Gastrocnemius medialis (tissue), 4 donors: ENCODE measurements at regions not wholly inside any gene's neighbourhood (a gene's known extent, or its start where the extent isn't known, plus 50 kb on each side); places are given as distances from the start of the nearest gene placed in this dataset.

ENCODE experiments used
- ATAC-seq, 2 donors: fragments of 150-250 bp; one replicate each; pipeline ENCODE4 v1.9.1; 2016
- DNase-seq, 2 donors: peaks; one replicate each; pipeline ENCODE4 v3.0.0-alpha.2; 2019
- H3K27ac ChIP-seq, 4 donors: fragments of 200-600 bp; sonication (generic); 1 replicate in 1 of 4; 2 replicates in 3 of 4; pipeline ENCODE4 v1.5.1; 2016 to 2018; ENCODE audit warnings: mild to moderate bottlenecking in 2 of 4, moderate library complexity in 1 of 4
- H3K27me3 ChIP-seq, 3 donors: fragments of 200-600 bp; sonication (generic) in 2 of 3; 1 replicate in 1 of 3; 2 replicates in 2 of 3; pipeline versions ENCODE4 v1.5.1 to v1.6.0; 2016 to 2019; ENCODE audit warnings: mild to moderate bottlenecking in 1 of 3, moderate library complexity in 1 of 3
- H3K36me3 ChIP-seq, 2 donors: fragments of 200-600 bp; sonication (generic) in 1 of 2; one replicate each; pipeline ENCODE4 v1.5.1; 2017 to 2018
- H3K4me1 ChIP-seq, 2 donors: fragments of 200-600 bp; sonication (generic) in 1 of 2; one replicate each; pipeline ENCODE4 v1.5.1; 2016 to 2017; ENCODE audit warnings: mild to moderate bottlenecking in 2 of 2
- H3K4me3 ChIP-seq, 4 donors: fragments of 200-600 bp; sonication (generic) in 3 of 4; 1 replicate in 1 of 4; 2 replicates in 3 of 4; pipeline ENCODE4 v1.5.1; 2016 to 2019; ENCODE audit warnings: mild to moderate bottlenecking in 2 of 4
- H3K9me3 ChIP-seq, 3 donors: fragments of 200-600 bp; sonication (generic) in 2 of 3; 1 replicate in 1 of 3; 2 replicates in 2 of 3; pipeline ENCODE4 v1.5.1; 2016 to 2019
- POLR2A ChIP-seq, 2 donors: fragments of 450-650 bp; IDR thresholded peaks; one replicate each; pipeline ENCODE4 v1.6.1; 2017; ENCODE audit warnings: antibody characterized with exemption in 2 of 2, mild to moderate bottlenecking in 2 of 2, moderate library complexity in 2 of 2
- in situ Hi-C, 4 donors: fragments of 200-750 bp; cut with MboI; loops; one replicate each; pipeline versions ENCODE4 v1.15.0 to v1.8.0; 2017; ENCODE audit warnings: low sequenced_read_pairs in 4 of 4
- intact Hi-C: fragments of 100-400 bp; cut with DNase I; formaldehyde crosslinking; loops from one replicate; pipeline ENCODE4 v1.15.1; 2023; ENCODE audit warnings: low total_unique reads
- TF ChIP-seq, protein P1 (sequence below), 5 experiments: fragments of 450-650 bp in 3 of 5; fragments of 200-600 bp in 2 of 5; sonication (generic) in 2 of 5; IDR thresholded peaks in 4 of 5; conservative IDR thresholded peaks in 1 of 5; 1 replicate in 4 of 5; 2 replicates in 1 of 5; pipeline ENCODE4 v1.5.1; 2016 to 2019; ENCODE audit warnings: antibody characterized with exemption in 5 of 5, mild to moderate bottlenecking in 3 of 5, moderate library complexity in 3 of 5

GRCh38 chr17:5759501-5759925 lies 175.2 kb upstream of the NLRP1 start:
- no peak overlapping the region for H3K4me3 ChIP-seq
- H3K36me3 ChIP-seq: no peaks in the 10 kb centered on the region
- in situ Hi-C loops: no loop called here
- TF ChIP-seq, protein P1, sequence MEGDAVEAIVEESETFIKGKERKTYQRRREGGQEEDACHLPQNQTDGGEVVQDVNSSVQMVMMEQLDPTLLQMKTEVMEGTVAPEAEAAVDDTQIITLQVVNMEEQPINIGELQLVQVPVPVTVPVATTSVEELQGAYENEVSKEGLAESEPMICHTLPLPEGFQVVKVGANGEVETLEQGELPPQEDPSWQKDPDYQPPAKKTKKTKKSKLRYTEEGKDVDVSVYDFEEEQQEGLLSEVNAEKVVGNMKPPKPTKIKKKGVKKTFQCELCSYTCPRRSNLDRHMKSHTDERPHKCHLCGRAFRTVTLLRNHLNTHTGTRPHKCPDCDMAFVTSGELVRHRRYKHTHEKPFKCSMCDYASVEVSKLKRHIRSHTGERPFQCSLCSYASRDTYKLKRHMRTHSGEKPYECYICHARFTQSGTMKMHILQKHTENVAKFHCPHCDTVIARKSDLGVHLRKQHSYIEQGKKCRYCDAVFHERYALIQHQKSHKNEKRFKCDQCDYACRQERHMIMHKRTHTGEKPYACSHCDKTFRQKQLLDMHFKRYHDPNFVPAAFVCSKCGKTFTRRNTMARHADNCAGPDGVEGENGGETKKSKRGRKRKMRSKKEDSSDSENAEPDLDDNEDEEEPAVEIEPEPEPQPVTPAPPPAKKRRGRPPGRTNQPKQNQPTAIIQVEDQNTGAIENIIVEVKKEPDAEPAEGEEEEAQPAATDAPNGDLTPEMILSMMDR (IDR thresholded peaks at IDR 0.05 in 4 of 5, conservative IDR thresholded peaks at IDR 0.05 in 1 of 5): no peak
- TF ChIP-seq POLR2A (IDR thresholded peaks at IDR 0.05): no peak
- H3K27ac ChIP-seq: no peak overlapping the region
- ATAC-seq (no peak), DNase-seq (no peak)
- H3K4me1 ChIP-seq: no peaks in the 10 kb centered on the region
- H3K27me3 ChIP-seq: peaks cover 0 to 10% (median 9%) of the 10 kb centered on the region in 3 donors
- H3K9me3 ChIP-seq: no peaks in the 10 kb centered on the region
- intact Hi-C loops: no loop called here

DNA sequence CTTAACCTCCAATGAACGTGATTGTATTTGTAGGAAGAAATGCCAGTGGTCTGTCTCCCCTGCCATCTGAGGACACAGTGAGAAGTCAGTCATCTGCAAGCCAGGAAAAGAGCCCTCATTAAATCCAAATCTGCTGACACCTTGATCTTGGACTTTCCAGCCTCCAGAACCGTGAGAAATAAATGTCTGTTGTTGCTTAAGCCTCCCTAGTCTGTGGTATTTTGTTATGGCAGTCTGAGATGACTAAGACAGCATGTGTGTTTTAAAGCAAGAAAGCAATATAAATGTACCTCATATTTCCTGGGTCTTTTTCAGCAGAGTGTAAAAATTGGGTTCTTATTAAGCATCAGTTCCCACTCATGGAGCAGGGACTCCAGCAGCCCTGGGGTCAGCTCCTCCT lies 177.9 kb upstream of the NLRP1 start:
- in situ Hi-C loops: loop anchor here in 1 of 4 donors (10.0 kb wide), 1 partner anchor 63 kb away; no protein-coding TSS in a partner anchor

GRCh38 chr17:5763595-5764306 lies 179.4 kb upstream of the NLRP1 start:
- intact Hi-C loops: no loop called here
- in situ Hi-C loops: loop anchor here in 1 of 4 donors (10.0 kb wide), 1 partner anchor 61 kb away; no protein-coding TSS in a partner anchor
- TF ChIP-seq, protein P1 (IDR thresholded peaks at IDR 0.05 in 4 of 5, conservative IDR thresholded peaks at IDR 0.05 in 1 of 5): no peak
- no peak for TF ChIP-seq POLR2A (IDR thresholded peaks at IDR 0.05)
- no peaks in the 10 kb centered on the region for H3K36me3 ChIP-seq
- no peak overlapping the region for H3K27ac ChIP-seq
- H3K27me3 ChIP-seq: peaks cover 7 to 12% (median 7%) of the 10 kb centered on the region in 3 donors
- no peaks in the 10 kb centered on the region for H3K9me3 ChIP-seq
- no peak for DNase-seq
- H3K4me1 ChIP-seq: no peaks in the 10 kb centered on the region
- ATAC-seq: no peak
- no peak overlapping the region for H3K4me3 ChIP-seq

More for the DNA sequence above, 177.9 kb upstream of the NLRP1 start:
- no peaks in the 10 kb centered on the region for H3K4me1 ChIP-seq
- no peaks in the 10 kb centered on the region for H3K36me3 ChIP-seq
- no peak overlapping the region for H3K4me3 ChIP-seq
- ATAC-seq (no peak), DNase-seq (no peak)
- intact Hi-C loops: no loop called here
- no peak overlapping the region for H3K27ac ChIP-seq
- H3K9me3 ChIP-seq: no peaks in the 10 kb centered on the region
- TF ChIP-seq, protein P1 (IDR thresholded peaks at IDR 0.05 in 4 of 5, conservative IDR thresholded peaks at IDR 0.05 in 1 of 5): no peak
- TF ChIP-seq POLR2A (IDR thresholded peaks at IDR 0.05): no peak
- peaks cover 3 to 10% (median 7%) of the 10 kb centered on the region in 3 donors for H3K27me3 ChIP-seq

- Histone ChIP-seq H3K27me3 (peaks cover 4 to 35% (median 20%) of the 10 kb centered on the region in 3 donors), H3K27ac (no peak overlapping the region), H3K4me1 (peaks cover 0 to 1% of the 10 kb centered on the region in 2 donors), H3K9me3 (no peaks in the 10 kb centered on the region), H3K4me3 (no peak overlapping the region), H3K36me3 (no peaks in the 10 kb centered on the region)
- TF ChIP-seq, protein P1 (IDR thresholded peaks at IDR 0.05 in 4 of 5, conservative IDR thresholded peaks at IDR 0.05 in 1 of 5): no peak
- no peak for ATAC-seq
- in situ Hi-C loops (loop anchor here in 1 of 4 donors (10.0 kb wide), 1 partner anchor 55 kb away; no protein-coding TSS in a partner anchor), intact Hi-C loops (loop anchor here (5.0 kb wide), 1 partner anchor 52 kb away; no protein-coding TSS in a partner anchor)
- no peak for DNase-seq
These were observed 185.5 kb upstream of the NLRP1 start for GRCh38 chr17:5769593-5770354.
